ENCODE measurements at regions not wholly inside any gene's neighbourhood (a gene's known extent, or its start where the extent isn't known, plus 50 kb on each side); places are given as distances from the start of the nearest gene placed in this dataset.

DNA sequence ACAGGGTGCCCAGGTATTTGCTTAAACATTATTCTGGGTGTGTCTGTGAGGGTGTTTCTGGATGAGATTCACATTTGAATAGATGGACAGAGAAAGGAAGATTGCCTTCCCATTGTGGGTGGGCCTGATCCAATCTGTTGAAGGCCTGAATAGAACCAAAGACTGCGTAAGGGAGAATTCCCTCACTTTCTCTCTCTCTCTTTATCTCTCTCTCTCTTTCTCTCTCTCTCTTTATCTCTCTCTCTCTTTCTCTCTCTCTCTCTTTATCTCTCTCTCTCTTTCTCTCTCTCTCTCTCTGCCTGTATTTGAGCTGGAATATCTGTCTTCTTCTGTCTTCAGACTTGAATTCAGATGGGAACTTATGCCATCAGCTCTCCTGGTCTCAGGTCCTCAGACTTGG lies 148.4 kb downstream of the FAM124B start:
- no peak for DNase-seq (ENCODE audit: insufficient read length, low spot score)
- TF ChIP-seq POLR2AphosphoS5 (IDR thresholded peaks at IDR 0.05; ENCODE audit: low read depth, low read length) (no peak), TAF1 (IDR thresholded peaks at IDR 0.05; ENCODE audit: low read depth, low read length) (no peak), SPI1 (IDR thresholded peaks at IDR 0.05; ENCODE audit: low read depth, low read length) (no peak), PAX5 (IDR thresholded peaks at IDR 0.05; ENCODE audit: insufficient read depth, low read length, severe bottlenecking) (no peak), POLR2A (IDR thresholded peaks at IDR 0.05; ENCODE audit: low read depth, low read length) (no peak), POU2F2 (IDR thresholded peaks at IDR 0.05; ENCODE audit: low read depth, low read length) (no peak)
- FAIRE-seq: no peak

DNA sequence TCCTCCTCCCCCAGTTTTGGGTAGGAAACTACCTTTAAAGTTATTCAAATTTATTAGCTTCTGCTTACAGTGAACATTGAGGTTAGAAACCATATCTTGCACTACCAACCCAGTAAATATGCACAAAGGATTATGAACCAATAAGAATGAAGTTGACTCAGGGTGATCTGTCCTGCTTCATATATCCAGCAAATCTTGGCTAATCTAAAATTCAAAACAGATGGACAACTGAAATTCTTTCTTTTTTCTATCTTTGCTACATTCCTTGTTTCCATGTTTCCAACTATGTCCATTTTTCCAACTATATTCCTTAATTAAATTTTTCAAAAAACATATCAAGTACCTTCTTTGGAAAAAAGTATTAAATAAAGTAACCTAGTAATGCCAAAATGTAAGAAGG lies 149.3 kb downstream of the FAM124B start:
- DNase-seq (ENCODE audit: insufficient read length, low spot score): no peak
- TF ChIP-seq TAF1 (IDR thresholded peaks at IDR 0.05; ENCODE audit: low read depth, low read length) (no peak), POLR2A (IDR thresholded peaks at IDR 0.05; ENCODE audit: low read depth, low read length) (no peak), SPI1 (IDR thresholded peaks at IDR 0.05; ENCODE audit: low read depth, low read length) (no peak), POU2F2 (IDR thresholded peaks at IDR 0.05; ENCODE audit: low read depth, low read length) (no peak), POLR2AphosphoS5 (IDR thresholded peaks at IDR 0.05; ENCODE audit: low read depth, low read length) (no peak), PAX5 (IDR thresholded peaks at IDR 0.05; ENCODE audit: insufficient read depth, low read length, severe bottlenecking) (no peak)
- FAIRE-seq: no peak

DNA sequence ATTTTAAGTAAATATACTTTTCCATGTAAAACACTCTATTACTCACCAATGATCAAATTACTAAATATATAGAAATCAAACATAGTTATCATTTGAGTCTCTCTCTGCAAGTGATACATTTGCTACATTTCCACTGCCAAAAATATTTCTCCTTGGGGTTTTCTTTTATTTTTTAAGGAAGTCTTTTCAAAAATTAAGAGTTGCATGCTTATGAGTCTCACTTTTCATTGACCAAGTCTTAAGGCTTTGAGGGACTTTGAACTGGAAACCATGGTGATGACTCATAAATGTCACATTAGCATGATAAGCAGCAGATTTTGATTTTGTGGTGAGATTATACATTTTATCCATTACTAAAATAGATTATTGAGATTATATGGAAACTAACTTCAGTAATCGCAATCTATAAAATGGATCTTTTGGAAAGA lies 152.9 kb downstream of the FAM124B start:
- no peak for FAIRE-seq
- TF ChIP-seq PAX5 (IDR thresholded peaks at IDR 0.05; ENCODE audit: insufficient read depth, low read length, severe bottlenecking) (no peak), TAF1 (IDR thresholded peaks at IDR 0.05; ENCODE audit: low read depth, low read length) (no peak), POU2F2 (IDR thresholded peaks at IDR 0.05; ENCODE audit: low read depth, low read length) (no peak), SPI1 (IDR thresholded peaks at IDR 0.05; ENCODE audit: low read depth, low read length) (no peak), POLR2A (IDR thresholded peaks at IDR 0.05; ENCODE audit: low read depth, low read length) (no peak), POLR2AphosphoS5 (IDR thresholded peaks at IDR 0.05; ENCODE audit: low read depth, low read length) (no peak)
- DNase-seq (ENCODE audit: insufficient read length, low spot score): no peak

DNA sequence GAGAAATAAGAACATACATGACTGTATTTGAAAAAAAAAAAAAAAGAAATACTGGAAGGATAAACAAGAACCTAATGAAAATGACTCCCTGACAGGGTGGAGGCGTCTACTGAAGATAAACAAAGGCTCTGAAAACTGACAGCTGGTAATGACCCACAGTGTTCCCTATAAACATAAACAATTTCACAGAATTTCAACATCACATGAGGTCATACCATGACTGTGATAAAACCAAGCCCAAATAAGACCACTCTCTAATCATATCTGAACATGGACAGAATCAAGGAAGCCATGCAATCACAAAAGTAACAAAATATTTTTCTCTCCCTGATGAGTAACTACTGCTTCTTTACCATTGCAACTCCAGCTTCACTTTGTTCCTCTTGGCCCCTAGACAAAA lies 159.3 kb downstream of the FAM124B start:
- no peak for DNase-seq (ENCODE audit: insufficient read length, low spot score)
- no peak for TF ChIP-seq SPI1 (IDR thresholded peaks at IDR 0.05; ENCODE audit: low read depth, low read length)
- TF ChIP-seq TAF1 (IDR thresholded peaks at IDR 0.05; ENCODE audit: low read depth, low read length): no peak
- no peak for TF ChIP-seq POLR2A (IDR thresholded peaks at IDR 0.05; ENCODE audit: low read depth, low read length)
- TF ChIP-seq POU2F2 (IDR thresholded peaks at IDR 0.05; ENCODE audit: low read depth, low read length): no peak
- no peak for TF ChIP-seq PAX5 (IDR thresholded peaks at IDR 0.05; ENCODE audit: insufficient read depth, low read length, severe bottlenecking)
- no peak for TF ChIP-seq POLR2AphosphoS5 (IDR thresholded peaks at IDR 0.05; ENCODE audit: low read depth, low read length)
- no peak for FAIRE-seq

DNA sequence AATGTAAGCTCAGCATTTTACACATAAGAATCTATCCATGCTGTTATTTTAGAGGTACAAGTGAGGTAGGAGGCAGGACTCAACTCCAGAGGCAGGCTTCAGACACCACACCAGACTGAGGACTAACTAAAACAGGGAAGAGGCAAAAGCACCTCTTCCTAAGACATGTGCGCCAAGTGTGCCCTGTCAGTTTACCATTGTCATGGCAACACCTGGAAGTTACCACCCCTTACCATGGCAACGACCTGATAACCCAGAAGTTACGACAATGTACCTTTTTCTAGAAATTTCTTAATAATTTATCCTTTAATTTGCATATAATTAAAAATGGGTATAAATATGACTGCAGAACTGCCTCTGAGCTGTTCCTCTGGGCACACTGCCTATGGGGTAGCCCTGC lies 160.1 kb downstream of the FAM124B start:
- DNase-seq (ENCODE audit: insufficient read length, low spot score) (no peak), FAIRE-seq (no peak)
- no peak for TF ChIP-seq POU2F2 (IDR thresholded peaks at IDR 0.05; ENCODE audit: low read depth, low read length)
- no peak for TF ChIP-seq PAX5 (IDR thresholded peaks at IDR 0.05; ENCODE audit: insufficient read depth, low read length, severe bottlenecking)

DNA sequence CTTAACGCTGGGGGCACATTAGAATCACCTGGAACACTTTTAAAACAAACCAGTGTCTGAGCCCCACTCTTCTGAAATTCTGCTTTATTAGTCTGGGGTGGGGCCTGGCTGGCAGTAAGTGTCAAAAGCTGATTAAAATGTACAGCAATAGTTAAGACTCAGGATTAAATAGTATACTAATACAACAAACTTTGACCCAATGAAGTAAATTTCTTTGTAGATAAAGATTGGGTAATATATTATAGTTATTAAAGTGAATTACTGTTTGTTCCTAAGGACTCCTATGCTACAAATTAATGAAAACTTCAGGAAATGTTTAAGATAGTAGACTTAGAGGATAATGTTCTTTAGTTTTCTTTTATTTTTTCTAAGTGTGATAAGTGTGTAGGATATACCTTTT lies 160.9 kb downstream of the FAM124B start:
- FAIRE-seq (no peak), DNase-seq (ENCODE audit: insufficient read length, low spot score) (no peak)
- TF ChIP-seq POLR2AphosphoS5 (IDR thresholded peaks at IDR 0.05; ENCODE audit: low read depth, low read length) (no peak), POU2F2 (IDR thresholded peaks at IDR 0.05; ENCODE audit: low read depth, low read length) (no peak), PAX5 (IDR thresholded peaks at IDR 0.05; ENCODE audit: insufficient read depth, low read length, severe bottlenecking) (no peak), TAF1 (IDR thresholded peaks at IDR 0.05; ENCODE audit: low read depth, low read length) (no peak), POLR2A (IDR thresholded peaks at IDR 0.05; ENCODE audit: low read depth, low read length) (no peak), SPI1 (IDR thresholded peaks at IDR 0.05; ENCODE audit: low read depth, low read length) (no peak)

DNA sequence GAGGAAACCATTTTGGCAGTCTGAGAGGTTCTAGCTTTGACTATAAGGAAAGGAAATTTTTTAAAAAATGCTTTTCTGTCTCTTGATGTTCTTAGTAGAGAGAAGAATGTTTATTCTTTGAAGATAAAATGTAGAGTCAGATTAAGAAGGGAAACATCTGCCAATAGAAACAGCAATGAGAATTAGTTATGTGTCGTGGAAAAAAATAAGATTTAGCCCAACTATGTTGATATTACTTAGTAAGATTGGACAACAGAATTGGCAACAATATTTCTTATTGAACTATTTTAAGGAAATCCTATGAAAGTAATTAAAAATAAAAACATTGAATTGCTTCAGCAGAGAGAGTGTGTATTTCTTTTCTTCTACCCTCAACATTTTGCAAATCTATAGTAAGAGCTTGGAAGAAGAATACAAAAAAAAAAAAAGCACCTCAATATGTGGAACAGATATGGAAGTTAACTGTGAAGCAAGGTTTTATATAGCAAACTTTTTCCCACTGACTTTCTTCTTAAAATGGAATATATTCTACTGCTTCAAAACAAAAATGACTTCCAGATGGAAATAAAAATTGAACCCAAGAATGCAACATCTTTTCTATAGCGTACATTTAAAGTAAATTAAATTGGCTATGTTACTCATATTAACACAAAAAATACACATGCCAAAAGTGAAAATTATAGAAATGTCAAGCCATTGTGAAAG lies 177.9 kb downstream of the FAM124B start:
- FAIRE-seq (no peak), DNase-seq (ENCODE audit: insufficient read length, low spot score) (no peak)
- TF ChIP-seq TAF1 (IDR thresholded peaks at IDR 0.05; ENCODE audit: low read depth, low read length) (no peak), POLR2AphosphoS5 (IDR thresholded peaks at IDR 0.05; ENCODE audit: low read depth, low read length) (no peak), POU2F2 (IDR thresholded peaks at IDR 0.05; ENCODE audit: low read depth, low read length) (no peak), PAX5 (IDR thresholded peaks at IDR 0.05; ENCODE audit: insufficient read depth, low read length, severe bottlenecking) (no peak), SPI1 (IDR thresholded peaks at IDR 0.05; ENCODE audit: low read depth, low read length) (no peak), POLR2A (IDR thresholded peaks at IDR 0.05; ENCODE audit: low read depth, low read length) (no peak)

DNA sequence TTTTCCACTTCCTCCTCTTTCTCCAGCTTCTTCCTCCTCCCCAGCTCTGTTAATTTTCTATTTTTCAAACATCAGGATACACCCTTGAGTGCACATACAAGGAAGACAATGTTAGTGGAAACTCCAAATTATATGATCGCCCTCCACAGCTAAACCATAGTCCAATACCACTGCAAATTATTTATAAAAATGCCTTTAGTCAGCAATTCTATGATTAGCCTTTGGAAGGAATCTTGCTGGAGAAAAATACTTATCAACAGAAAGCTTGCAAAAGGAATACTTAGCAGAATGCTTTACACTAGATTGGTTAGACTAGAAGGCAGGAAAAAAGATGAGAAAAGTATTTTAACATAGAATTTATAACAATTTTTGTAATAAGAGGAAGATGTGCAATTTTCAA lies 178.9 kb downstream of the FAM124B start:
- FAIRE-seq (no peak), DNase-seq (ENCODE audit: insufficient read length, low spot score) (no peak)
- no peak for TF ChIP-seq POU2F2 (IDR thresholded peaks at IDR 0.05; ENCODE audit: low read depth, low read length)
- no peak for TF ChIP-seq POLR2A (IDR thresholded peaks at IDR 0.05; ENCODE audit: low read depth, low read length)
- TF ChIP-seq SPI1 (IDR thresholded peaks at IDR 0.05; ENCODE audit: low read depth, low read length): no peak
- TF ChIP-seq POLR2AphosphoS5 (IDR thresholded peaks at IDR 0.05; ENCODE audit: low read depth, low read length): no peak
- no peak for TF ChIP-seq TAF1 (IDR thresholded peaks at IDR 0.05; ENCODE audit: low read depth, low read length)
- TF ChIP-seq PAX5 (IDR thresholded peaks at IDR 0.05; ENCODE audit: insufficient read depth, low read length, severe bottlenecking): no peak

DNA sequence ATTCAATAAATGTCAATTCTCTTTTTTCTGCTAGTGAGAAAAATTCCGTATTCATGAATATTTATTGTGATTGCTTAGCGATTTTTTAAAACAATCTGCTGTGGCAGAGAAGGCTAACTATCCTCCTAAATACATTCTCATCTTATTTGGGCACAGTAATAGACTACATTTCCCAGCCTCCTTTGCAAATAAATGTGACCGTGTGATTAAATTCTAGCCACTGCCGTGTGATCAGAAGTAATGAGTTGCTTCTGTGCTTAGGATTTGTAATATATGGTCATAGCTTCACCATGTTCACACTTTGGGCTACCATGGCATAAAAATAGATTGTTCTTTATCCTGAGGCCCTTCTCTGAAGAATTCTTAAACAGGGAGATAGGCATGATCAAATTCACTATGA lies 179.6 kb downstream of the FAM124B start:
- FAIRE-seq (no peak), DNase-seq (ENCODE audit: insufficient read length, low spot score) (no peak)
- no peak for TF ChIP-seq POLR2A (IDR thresholded peaks at IDR 0.05; ENCODE audit: low read depth, low read length)
- no peak for TF ChIP-seq POLR2AphosphoS5 (IDR thresholded peaks at IDR 0.05; ENCODE audit: low read depth, low read length)
- no peak for TF ChIP-seq PAX5 (IDR thresholded peaks at IDR 0.05; ENCODE audit: insufficient read depth, low read length, severe bottlenecking)
- TF ChIP-seq TAF1 (IDR thresholded peaks at IDR 0.05; ENCODE audit: low read depth, low read length): no peak

DNA sequence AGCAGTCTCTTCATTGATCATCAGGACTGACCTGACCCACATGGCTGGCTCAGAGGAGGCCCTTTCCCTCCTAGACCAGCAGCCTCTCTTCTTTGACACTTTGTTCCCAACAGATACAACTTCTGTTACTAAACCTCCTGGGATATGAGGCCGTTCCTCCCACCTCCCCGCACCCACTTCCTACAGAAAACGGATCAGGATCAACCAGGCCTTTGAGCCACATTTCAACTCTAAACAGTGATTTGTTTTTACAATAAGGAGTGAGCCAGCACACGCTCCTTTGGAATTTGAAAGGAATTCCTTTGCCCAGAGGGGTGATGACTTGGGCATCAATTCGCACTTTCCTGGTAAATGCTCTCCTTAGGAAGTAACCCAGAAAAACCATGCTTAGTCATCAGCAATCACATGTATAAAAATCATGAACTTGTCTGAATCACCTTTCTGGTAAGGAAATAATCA lies 180.4 kb downstream of the FAM124B start:
- no peak for TF ChIP-seq POU2F2 (IDR thresholded peaks at IDR 0.05; ENCODE audit: low read depth, low read length)
- no peak for TF ChIP-seq POLR2AphosphoS5 (IDR thresholded peaks at IDR 0.05; ENCODE audit: low read depth, low read length)
- no peak for TF ChIP-seq SPI1 (IDR thresholded peaks at IDR 0.05; ENCODE audit: low read depth, low read length)
- TF ChIP-seq POLR2A (IDR thresholded peaks at IDR 0.05; ENCODE audit: low read depth, low read length): no peak
- TF ChIP-seq TAF1 (IDR thresholded peaks at IDR 0.05; ENCODE audit: low read depth, low read length): no peak
- TF ChIP-seq PAX5 (IDR thresholded peaks at IDR 0.05; ENCODE audit: insufficient read depth, low read length, severe bottlenecking): no peak
- no peak for DNase-seq (ENCODE audit: insufficient read length, low spot score)

More for the DNA sequence above, 180.4 kb downstream of the FAM124B start:
- FAIRE-seq: no peak
